ENCODE measurements at regions not wholly inside any gene's neighbourhood (a gene's known extent, or its start where the extent isn't known, plus 50 kb on each side); places are given as distances from the start of the nearest gene placed in this dataset.
"Not testable (repeated sequence)": the region's sequence is repeated elsewhere in the genome, so short reads cannot be mapped to it uniquely, and the experiment has no call there.

- Histone ChIP-seq H3K4me1 (no peaks in the 10 kb centered on the region), H3K27ac (no peak overlapping the region), H3K9me3 (no peaks in the 10 kb centered on the region), H3K4me3 (no peak overlapping the region), H3K27me3 (no peaks in the 10 kb centered on the region), H3K36me3 (no peaks in the 10 kb centered on the region)
- DNase-seq (ENCODE audit: low spot score in 2 of 2) = no peak
- intact Hi-C loops (cut with DNase I; ENCODE audit: low total_unique reads) = no loop called here
- TF ChIP-seq CTCF (IDR thresholded peaks at IDR 0.05) (no peak), POLR2A (IDR thresholded peaks at IDR 0.05) (no peak), POLR2AphosphoS5 (IDR thresholded peaks at IDR 0.05) (no peak)
Observed at GRCh38 chr6:126886106-126886505, 232.4 kb upstream of the RSPO3 start.

- no peak for DNase-seq (ENCODE audit: low spot score in 2 of 2)
- intact Hi-C loops (cut with DNase I; ENCODE audit: low total_unique reads) = no loop called here
- Histone ChIP-seq H3K27me3 (no peaks in the 10 kb centered on the region), H3K4me3 (no peak overlapping the region), H3K27ac (no peak overlapping the region), H3K4me1 (no peaks in the 10 kb centered on the region), H3K36me3 (no peaks in the 10 kb centered on the region), H3K9me3 (no peaks in the 10 kb centered on the region)
- TF ChIP-seq CTCF (IDR thresholded peaks at IDR 0.05) (no peak), POLR2A (IDR thresholded peaks at IDR 0.05) (no peak), POLR2AphosphoS5 (IDR thresholded peaks at IDR 0.05) (no peak)
Observed at GRCh38 chr6:126888727-126889725, 229.4 kb upstream of the RSPO3 start.

- intact Hi-C loops (cut with DNase I; ENCODE audit: low total_unique reads) = no loop called here
- no peak for DNase-seq (ENCODE audit: low spot score in 2 of 2)
- TF ChIP-seq CTCF (IDR thresholded peaks at IDR 0.05) (no peak), POLR2A (IDR thresholded peaks at IDR 0.05) (no peak), POLR2AphosphoS5 (IDR thresholded peaks at IDR 0.05) (no peak)
Observed at GRCh38 chr6:126890055-126890454, 228.4 kb upstream of the RSPO3 start.

GRCh38 chr6:126891158-126891557 is 227.3 kb upstream of the RSPO3 start:
- Histone ChIP-seq H3K36me3 (no peaks in the 10 kb centered on the region), H3K4me1 (no peaks in the 10 kb centered on the region), H3K4me3 (no peak overlapping the region), H3K27me3 (no peaks in the 10 kb centered on the region), H3K9me3 (no peaks in the 10 kb centered on the region), H3K27ac (no peak overlapping the region)
- no peak for TF ChIP-seq CTCF (IDR thresholded peaks at IDR 0.05)
- no peak for TF ChIP-seq POLR2A (IDR thresholded peaks at IDR 0.05)
- TF ChIP-seq POLR2AphosphoS5 (IDR thresholded peaks at IDR 0.05) = no peak
- intact Hi-C loops (cut with DNase I; ENCODE audit: low total_unique reads) = no loop called here
- DNase-seq (ENCODE audit: low spot score in 2 of 2) = no peak

More at GRCh38 chr6:126890055-126890454, 228.4 kb upstream of the RSPO3 start:
- no peaks in the 10 kb centered on the region for H3K36me3 ChIP-seq
- H3K27ac ChIP-seq = no peak overlapping the region
- no peaks in the 10 kb centered on the region for H3K4me1 ChIP-seq
- H3K27me3 ChIP-seq = no peaks in the 10 kb centered on the region
- H3K9me3 ChIP-seq = no peaks in the 10 kb centered on the region
- no peak overlapping the region for H3K4me3 ChIP-seq

GRCh38 chr6:126892869-126893268 is 225.6 kb upstream of the RSPO3 start:
- H3K9me3 ChIP-seq; H3K4me3 ChIP-seq; H3K4me1 ChIP-seq; H3K36me3 ChIP-seq; H3K27me3 ChIP-seq; DNase-seq (ENCODE audit: low spot score in 2 of 2); H3K27ac ChIP-seq; intact Hi-C loops (cut with DNase I; ENCODE audit: low total_unique reads): not testable (repeated sequence)
